ENCODE measurements at regions not wholly inside any gene's neighbourhood (a gene's known extent, or its start where the extent isn't known, plus 50 kb on each side); places are given as distances from the start of the nearest gene placed in this dataset.
A peak's percentile ranks its signal among the peaks of the same experiment; 100 is the strongest.

GRCh38 chr18:45201489-45201888 lies 413.8 kb upstream of the SLC14A2 start:
- Histone ChIP-seq H3K9me3 (ENCODE audit: low read depth, low read length) (no peaks in the 10 kb centered on the region), H3K36me3 (ENCODE audit: insufficient read depth, low read length) (no peaks in the 10 kb centered on the region), H3K27ac (no peak overlapping the region), H3K4me3 (no peak overlapping the region), H3K9ac (ENCODE audit: insufficient read length) (no peak overlapping the region)
- TF ChIP-seq EZH2 (IDR thresholded peaks at IDR 0.05) (no peak), FOXP2 (optimal IDR thresholded peaks at IDR 0.05; ENCODE audit: control extremely low read depth, extremely low read length, insufficient read depth) (no peak), POLR2AphosphoS5 (IDR thresholded peaks at IDR 0.05; ENCODE audit: borderline replicate concordance, low read depth, low read length) (no peak)
- no peak for DNase-seq (ENCODE audit: low read depth, low spot score)

GRCh38 chr18:45202061-45202460 lies 413.2 kb upstream of the SLC14A2 start:
- no peak for DNase-seq (ENCODE audit: low read depth, low spot score)
- Histone ChIP-seq H3K9ac (ENCODE audit: insufficient read length) (no peak overlapping the region), H3K4me3 (no peak overlapping the region), H3K36me3 (ENCODE audit: insufficient read depth, low read length) (no peaks in the 10 kb centered on the region), H3K9me3 (ENCODE audit: low read depth, low read length) (no peaks in the 10 kb centered on the region), H3K27ac (no peak overlapping the region)
- TF ChIP-seq FOXP2 (optimal IDR thresholded peaks at IDR 0.05; ENCODE audit: control extremely low read depth, extremely low read length, insufficient read depth) (no peak), POLR2AphosphoS5 (IDR thresholded peaks at IDR 0.05; ENCODE audit: borderline replicate concordance, low read depth, low read length) (no peak), EZH2 (IDR thresholded peaks at IDR 0.05) (no peak)

- no peak overlapping the region for H3K27ac ChIP-seq
- DNase-seq (ENCODE audit: low read depth, low spot score): no peak
- no peaks in the 10 kb centered on the region for H3K36me3 ChIP-seq (ENCODE audit: insufficient read depth, low read length)
- no peak overlapping the region for H3K9ac ChIP-seq (ENCODE audit: insufficient read length)
- no peak for TF ChIP-seq FOXP2 (optimal IDR thresholded peaks at IDR 0.05; ENCODE audit: control extremely low read depth, extremely low read length, insufficient read depth)
- TF ChIP-seq POLR2AphosphoS5 (IDR thresholded peaks at IDR 0.05; ENCODE audit: borderline replicate concordance, low read depth, low read length): no peak
- no peak for TF ChIP-seq EZH2 (IDR thresholded peaks at IDR 0.05)
- no peaks in the 10 kb centered on the region for H3K9me3 ChIP-seq (ENCODE audit: low read depth, low read length)
- no peak overlapping the region for H3K4me3 ChIP-seq
Measured at GRCh38 chr18:45203677-45204076, 411.6 kb upstream of the SLC14A2 start.

- no peak for DNase-seq (ENCODE audit: low read depth, low spot score)
- TF ChIP-seq FOXP2 (optimal IDR thresholded peaks at IDR 0.05; ENCODE audit: control extremely low read depth, extremely low read length, insufficient read depth) (no peak), POLR2AphosphoS5 (IDR thresholded peaks at IDR 0.05; ENCODE audit: borderline replicate concordance, low read depth, low read length) (no peak), EZH2 (IDR thresholded peaks at IDR 0.05) (no peak)
- Histone ChIP-seq H3K4me3 (no peak overlapping the region), H3K36me3 (ENCODE audit: insufficient read depth, low read length) (no peaks in the 10 kb centered on the region), H3K9me3 (ENCODE audit: low read depth, low read length) (no peaks in the 10 kb centered on the region), H3K27ac (no peak overlapping the region), H3K9ac (ENCODE audit: insufficient read length) (no peak overlapping the region)
Measured at GRCh38 chr18:45207328-45207727, 407.9 kb upstream of the SLC14A2 start.

- no peak overlapping the region for H3K9ac ChIP-seq (ENCODE audit: insufficient read length)
- H3K36me3 ChIP-seq (ENCODE audit: insufficient read depth, low read length): no peaks in the 10 kb centered on the region
- H3K27ac ChIP-seq: no peak overlapping the region
- TF ChIP-seq POLR2AphosphoS5 (IDR thresholded peaks at IDR 0.05; ENCODE audit: borderline replicate concordance, low read depth, low read length) (no peak), FOXP2 (optimal IDR thresholded peaks at IDR 0.05; ENCODE audit: control extremely low read depth, extremely low read length, insufficient read depth) (no peak), EZH2 (IDR thresholded peaks at IDR 0.05) (no peak)
- no peaks in the 10 kb centered on the region for H3K9me3 ChIP-seq (ENCODE audit: low read depth, low read length)
- DNase-seq (ENCODE audit: low read depth, low spot score): no peak
- no peak overlapping the region for H3K4me3 ChIP-seq
Measured at GRCh38 chr18:45208164-45208563, 407.1 kb upstream of the SLC14A2 start.

GRCh38 chr18:45212181-45213039 lies 402.9 kb upstream of the SLC14A2 start:
- H3K36me3 ChIP-seq (ENCODE audit: insufficient read depth, low read length): no peaks in the 10 kb centered on the region
- no peaks in the 10 kb centered on the region for H3K9me3 ChIP-seq (ENCODE audit: low read depth, low read length)
- H3K4me3 ChIP-seq: no peak overlapping the region
- TF ChIP-seq EZH2 (IDR thresholded peaks at IDR 0.05) (no peak), FOXP2 (optimal IDR thresholded peaks at IDR 0.05; ENCODE audit: control extremely low read depth, extremely low read length, insufficient read depth) (no peak), POLR2AphosphoS5 (IDR thresholded peaks at IDR 0.05; ENCODE audit: borderline replicate concordance, low read depth, low read length) (no peak)
- DNase-seq (ENCODE audit: low read depth, low spot score): peak; percentile 53
- H3K9ac ChIP-seq (ENCODE audit: insufficient read length): no peak overlapping the region
- no peak overlapping the region for H3K27ac ChIP-seq

- H3K4me3 ChIP-seq: no peak overlapping the region
- H3K9ac ChIP-seq (ENCODE audit: insufficient read length): no peak overlapping the region
- no peak for TF ChIP-seq FOXP2 (optimal IDR thresholded peaks at IDR 0.05; ENCODE audit: control extremely low read depth, extremely low read length, insufficient read depth)
- TF ChIP-seq EZH2 (IDR thresholded peaks at IDR 0.05): no peak
- no peak for TF ChIP-seq POLR2AphosphoS5 (IDR thresholded peaks at IDR 0.05; ENCODE audit: borderline replicate concordance, low read depth, low read length)
- no peaks in the 10 kb centered on the region for H3K36me3 ChIP-seq (ENCODE audit: insufficient read depth, low read length)
- DNase-seq (ENCODE audit: low read depth, low spot score): no peak
- no peaks in the 10 kb centered on the region for H3K9me3 ChIP-seq (ENCODE audit: low read depth, low read length)
- no peak overlapping the region for H3K27ac ChIP-seq
Measured at GRCh38 chr18:45213040-45213333, 402.3 kb upstream of the SLC14A2 start.

GRCh38 chr18:45218436-45218835 lies 396.8 kb upstream of the SLC14A2 start:
- no peak for TF ChIP-seq EZH2 (IDR thresholded peaks at IDR 0.05)
- no peak for TF ChIP-seq FOXP2 (optimal IDR thresholded peaks at IDR 0.05; ENCODE audit: control extremely low read depth, extremely low read length, insufficient read depth)
- no peak for TF ChIP-seq POLR2AphosphoS5 (IDR thresholded peaks at IDR 0.05; ENCODE audit: borderline replicate concordance, low read depth, low read length)
- DNase-seq (ENCODE audit: low read depth, low spot score): no peak
- Histone ChIP-seq H3K36me3 (ENCODE audit: insufficient read depth, low read length) (no peaks in the 10 kb centered on the region), H3K9me3 (ENCODE audit: low read depth, low read length) (no peaks in the 10 kb centered on the region), H3K27ac (no peak overlapping the region), H3K9ac (ENCODE audit: insufficient read length) (no peak overlapping the region), H3K4me3 (no peak overlapping the region)

GRCh38 chr18:45221363-45221762 lies 393.9 kb upstream of the SLC14A2 start:
- no peak overlapping the region for H3K9ac ChIP-seq (ENCODE audit: insufficient read length)
- TF ChIP-seq EZH2 (IDR thresholded peaks at IDR 0.05): no peak
- no peak for TF ChIP-seq POLR2AphosphoS5 (IDR thresholded peaks at IDR 0.05; ENCODE audit: borderline replicate concordance, low read depth, low read length)
- TF ChIP-seq FOXP2 (optimal IDR thresholded peaks at IDR 0.05; ENCODE audit: control extremely low read depth, extremely low read length, insufficient read depth): no peak
- H3K36me3 ChIP-seq (ENCODE audit: insufficient read depth, low read length): no peaks in the 10 kb centered on the region
- no peak for DNase-seq (ENCODE audit: low read depth, low spot score)
- no peaks in the 10 kb centered on the region for H3K9me3 ChIP-seq (ENCODE audit: low read depth, low read length)
- no peak overlapping the region for H3K4me3 ChIP-seq
- no peak overlapping the region for H3K27ac ChIP-seq
